GM12873 (cell line): ENCODE measurements at regions not wholly inside any gene's neighbourhood (a gene's known extent, or its start where the extent isn't known, plus 50 kb on each side); places are given as distances from the start of the nearest gene placed in this dataset.

Experiments used
- TF ChIP-seq, protein P1 (sequence below): IDR thresholded peaks from 2 replicates; pipeline ENCODE4 v1.5.1; 2012; ENCODE audit warnings: low read depth, mild to moderate bottlenecking, moderate library complexity, low read length, control low read depth; ENCODE audit not compliant: insufficient read depth; ENCODE audit errors: missing control alignments

DNA sequence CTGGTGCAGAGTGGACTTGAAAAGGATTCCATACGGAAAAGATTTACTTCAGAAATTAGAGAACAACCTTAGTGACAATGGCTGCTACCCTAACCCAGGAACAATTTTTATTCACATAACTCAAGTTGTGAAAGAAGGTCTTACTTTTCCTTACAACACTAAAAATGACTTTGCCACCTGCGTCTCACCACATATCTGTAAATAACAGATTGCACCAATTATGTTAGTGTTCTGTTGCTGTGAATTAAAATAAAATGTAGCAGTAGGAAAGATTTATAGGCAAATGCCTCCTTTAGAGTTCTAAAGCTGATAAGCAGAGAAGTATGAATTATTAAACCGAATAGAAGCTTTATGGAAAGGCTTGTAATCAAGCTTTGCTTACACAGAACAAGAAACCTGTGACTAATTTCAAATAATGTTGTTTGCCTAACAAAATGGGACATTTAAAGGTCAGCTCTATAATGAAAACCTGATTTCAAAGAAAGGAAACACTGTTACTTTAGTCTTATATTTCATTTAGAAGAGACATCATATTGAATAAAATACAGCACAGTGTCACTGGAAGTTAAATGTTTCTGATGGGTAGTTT lies 2237.8 kb downstream of the LRRC4C start:
- TF ChIP-seq, protein P1, sequence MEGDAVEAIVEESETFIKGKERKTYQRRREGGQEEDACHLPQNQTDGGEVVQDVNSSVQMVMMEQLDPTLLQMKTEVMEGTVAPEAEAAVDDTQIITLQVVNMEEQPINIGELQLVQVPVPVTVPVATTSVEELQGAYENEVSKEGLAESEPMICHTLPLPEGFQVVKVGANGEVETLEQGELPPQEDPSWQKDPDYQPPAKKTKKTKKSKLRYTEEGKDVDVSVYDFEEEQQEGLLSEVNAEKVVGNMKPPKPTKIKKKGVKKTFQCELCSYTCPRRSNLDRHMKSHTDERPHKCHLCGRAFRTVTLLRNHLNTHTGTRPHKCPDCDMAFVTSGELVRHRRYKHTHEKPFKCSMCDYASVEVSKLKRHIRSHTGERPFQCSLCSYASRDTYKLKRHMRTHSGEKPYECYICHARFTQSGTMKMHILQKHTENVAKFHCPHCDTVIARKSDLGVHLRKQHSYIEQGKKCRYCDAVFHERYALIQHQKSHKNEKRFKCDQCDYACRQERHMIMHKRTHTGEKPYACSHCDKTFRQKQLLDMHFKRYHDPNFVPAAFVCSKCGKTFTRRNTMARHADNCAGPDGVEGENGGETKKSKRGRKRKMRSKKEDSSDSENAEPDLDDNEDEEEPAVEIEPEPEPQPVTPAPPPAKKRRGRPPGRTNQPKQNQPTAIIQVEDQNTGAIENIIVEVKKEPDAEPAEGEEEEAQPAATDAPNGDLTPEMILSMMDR, result no peak

DNA sequence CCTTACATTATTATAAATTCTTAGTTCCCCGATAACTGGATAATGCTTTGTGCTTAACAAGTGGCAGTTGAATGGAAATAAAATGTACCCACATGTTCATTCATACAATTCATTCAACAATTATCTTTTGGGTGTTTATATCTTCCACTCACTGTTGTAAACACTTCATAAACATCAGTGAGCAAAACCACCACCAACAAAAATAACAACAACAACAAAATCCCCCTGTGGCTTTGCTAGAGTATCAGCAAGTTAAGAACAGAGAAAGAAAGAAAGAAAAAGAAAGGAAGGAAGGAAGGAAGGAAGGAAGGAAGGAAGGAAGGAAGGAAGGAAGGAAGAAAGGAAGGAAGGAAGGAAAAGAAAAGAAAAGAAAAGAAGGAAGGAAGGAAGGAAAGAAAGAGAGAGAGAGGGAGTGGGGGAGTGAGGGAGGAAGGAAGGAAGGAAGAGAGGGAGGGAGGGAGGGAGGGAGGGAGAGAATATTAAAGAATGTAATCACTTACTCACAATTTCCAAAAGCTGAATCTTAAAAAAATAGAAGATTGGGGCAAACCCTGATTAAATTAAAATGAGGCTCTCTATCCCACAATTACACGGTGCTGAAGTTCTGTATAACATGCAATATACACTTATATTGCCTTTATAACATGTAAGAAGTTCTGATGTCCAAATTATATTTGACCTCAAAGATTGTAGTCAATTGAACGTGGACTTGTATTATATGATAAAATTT lies 2238.8 kb downstream of the LRRC4C start:
- TF ChIP-seq, protein P1, result no peak

DNA sequence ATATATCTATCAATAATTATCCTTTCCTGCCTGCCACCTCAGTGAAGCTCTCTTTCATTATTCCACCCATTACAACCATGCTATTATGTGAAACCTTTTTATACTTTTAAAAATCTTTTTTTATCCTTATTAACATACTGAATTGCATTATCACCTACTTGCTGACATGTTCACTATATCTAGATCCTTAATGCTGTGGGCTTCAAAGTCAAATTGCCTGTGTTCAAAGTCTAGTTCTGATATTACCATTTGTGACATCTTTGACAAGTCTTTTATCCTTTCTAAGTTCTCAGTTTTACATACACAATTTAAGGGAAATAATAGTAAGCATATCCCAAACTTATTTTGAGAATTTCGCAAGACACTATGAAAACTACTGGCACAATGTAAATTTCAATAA lies 2239.4 kb downstream of the LRRC4C start:
- TF ChIP-seq, protein P1, result no peak

DNA sequence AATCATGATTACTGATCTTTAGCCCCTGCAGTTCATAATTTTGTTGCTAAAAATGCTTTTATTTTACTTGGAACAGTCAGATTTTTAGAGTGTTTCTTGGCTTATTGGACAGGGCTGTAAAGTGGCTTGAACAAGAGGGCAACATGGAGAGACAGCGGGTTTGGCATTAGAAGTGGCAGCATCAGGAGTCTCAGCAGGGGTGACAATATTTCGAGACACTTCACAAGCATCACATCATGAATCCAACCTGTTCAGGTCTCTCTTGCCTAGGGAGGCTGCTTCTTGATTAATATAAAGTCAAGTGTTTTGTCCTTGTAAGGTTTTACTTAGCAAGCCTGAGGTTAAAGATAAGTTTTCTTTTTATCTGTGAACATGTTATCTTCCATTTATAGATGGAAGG lies 2249.5 kb downstream of the LRRC4C start:
- TF ChIP-seq, protein P1, result no peak

DNA sequence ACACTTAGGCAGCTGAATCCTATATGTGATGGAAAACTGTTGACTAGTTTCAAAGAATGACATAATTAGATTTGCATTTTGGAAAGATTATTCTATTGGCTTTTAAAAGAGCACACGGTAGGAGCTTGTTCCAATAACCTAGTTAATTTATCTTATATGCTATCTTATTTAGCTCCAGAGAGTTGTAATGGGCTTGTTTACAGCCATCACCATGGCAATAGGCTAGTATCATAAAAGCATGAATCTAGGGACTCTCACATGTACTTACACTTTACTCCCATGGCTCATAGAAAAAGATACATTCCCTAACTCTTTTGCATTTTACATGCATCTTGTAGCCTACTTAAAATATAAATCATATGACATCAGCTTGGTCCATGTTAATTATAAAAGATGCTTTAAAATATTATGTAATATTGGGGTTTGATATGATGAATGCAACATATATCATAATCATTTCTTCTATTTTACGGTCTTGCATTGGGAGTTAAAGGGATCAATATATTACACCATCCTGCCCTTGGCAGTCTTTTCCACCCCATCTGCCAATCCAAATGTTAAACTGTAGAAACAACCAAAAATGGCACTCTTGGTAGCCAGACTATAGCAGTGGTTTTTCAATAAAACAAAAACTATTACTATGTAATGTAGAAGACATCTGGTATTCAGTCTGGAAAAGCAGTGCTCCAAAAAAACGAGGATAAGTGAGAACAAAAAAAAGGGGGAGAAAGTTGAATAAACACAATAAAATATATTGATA lies 2254.0 kb downstream of the LRRC4C start:
- TF ChIP-seq, protein P1, result no peak

DNA sequence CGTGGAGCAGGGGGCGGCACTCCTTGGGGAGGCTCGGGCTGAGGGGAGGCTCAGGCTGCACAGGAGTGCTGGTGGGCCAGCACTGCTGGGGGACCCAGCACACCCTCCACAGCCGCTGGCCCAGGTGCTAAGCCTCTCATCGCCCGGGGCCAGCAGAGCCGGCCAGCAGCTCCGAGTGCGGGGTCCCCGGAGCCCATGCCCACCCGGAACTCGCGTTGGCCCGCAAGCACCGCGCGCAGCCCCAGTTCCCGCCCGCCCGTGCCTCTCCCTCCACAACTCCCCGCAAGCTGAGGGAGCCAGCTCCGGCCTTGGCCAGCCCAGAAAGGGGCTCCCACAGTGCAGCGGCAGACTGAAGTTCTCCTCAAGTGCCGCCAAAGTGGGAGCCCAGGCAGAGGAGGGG lies 2266.8 kb downstream of the LRRC4C start:
- TF ChIP-seq, protein P1, result no peak

DNA sequence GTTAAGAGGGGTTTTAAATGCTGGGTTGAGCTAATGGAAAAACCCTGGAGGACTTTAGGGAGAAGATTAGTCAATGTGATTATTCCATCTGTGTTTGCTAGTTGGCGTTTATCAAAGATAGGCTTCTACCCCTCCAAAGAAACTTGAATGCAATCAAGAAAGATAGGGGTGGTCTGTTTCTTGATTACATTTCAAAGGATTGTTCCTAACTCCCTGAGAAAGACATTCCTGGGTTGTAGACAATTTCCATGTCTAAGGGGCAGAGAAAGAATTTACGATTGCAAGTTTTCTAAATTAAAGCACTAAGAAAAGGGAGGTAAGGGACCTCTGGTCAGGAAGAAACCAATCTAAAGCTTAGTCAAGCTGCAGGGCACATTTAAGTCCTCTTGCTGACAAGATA lies 2268.7 kb downstream of the LRRC4C start:
- TF ChIP-seq, protein P1, result no peak
